HK-2 (cell line): ENCODE measurements at regions not wholly inside any gene's neighbourhood (a gene's known extent, or its start where the extent isn't known, plus 50 kb on each side); places are given as distances from the start of the nearest gene placed in this dataset.

Source experiments
- DNase-seq: peaks from one replicate; pipeline ENCODE4 v3.0.0-alpha.2; 2018; ENCODE audit not compliant: unreplicated experiment

GRCh38 chr5:124647352-124647751 is 99.1 kb downstream of the ZNF608 start:
- no peak for DNase-seq

- DNase-seq: no peak
Observed at GRCh38 chr5:124645396-124645795, 101.0 kb downstream of the ZNF608 start.

- DNase-seq: no peak
Observed at GRCh38 chr5:124644582-124644981, 101.9 kb downstream of the ZNF608 start.

- no peak for DNase-seq
Observed at GRCh38 chr5:124644138-124644537, 102.3 kb downstream of the ZNF608 start.

GRCh38 chr5:124643336-124643735 is 103.1 kb downstream of the ZNF608 start:
- DNase-seq: no peak

GRCh38 chr5:124642151-124642550 is 104.3 kb downstream of the ZNF608 start:
- DNase-seq: no peak

- no peak for DNase-seq
Observed at GRCh38 chr5:124641154-124641792, 105.2 kb downstream of the ZNF608 start.

GRCh38 chr5:124639095-124639665 is 107.3 kb downstream of the ZNF608 start:
- no peak for DNase-seq

GRCh38 chr5:124637011-124637410 is 109.4 kb downstream of the ZNF608 start:
- no peak for DNase-seq

- no peak for DNase-seq
Observed at GRCh38 chr5:124634741-124635323, 111.6 kb downstream of the ZNF608 start.

GRCh38 chr5:124634228-124634739 is 112.2 kb downstream of the ZNF608 start:
- DNase-seq: no peak

- no peak for DNase-seq
Observed at GRCh38 chr5:124633209-124633608, 113.2 kb downstream of the ZNF608 start.

- DNase-seq: no peak
Observed at GRCh38 chr5:124631874-124632550, 114.4 kb downstream of the ZNF608 start.

- DNase-seq: no peak
Observed at GRCh38 chr5:124630767-124631704, 115.4 kb downstream of the ZNF608 start.

- peak; percentile 90 for DNase-seq
Observed at GRCh38 chr5:124628721-124629596, 117.5 kb downstream of the ZNF608 start.

GRCh38 chr5:124627815-124628595 is 118.4 kb downstream of the ZNF608 start:
- no peak for DNase-seq

GRCh38 chr5:124626053-124626452 is 120.4 kb downstream of the ZNF608 start:
- DNase-seq: no peak

- no peak for DNase-seq
Observed at GRCh38 chr5:124623265-124623664, 123.2 kb downstream of the ZNF608 start.

- DNase-seq: no peak
Observed at GRCh38 chr5:124622851-124623250, 123.6 kb downstream of the ZNF608 start.

- no peak for DNase-seq
Observed at GRCh38 chr5:124621279-124621678, 125.2 kb downstream of the ZNF608 start.
